ENCODE measurements at regions not wholly inside any gene's neighbourhood (a gene's known extent, or its start where the extent isn't known, plus 50 kb on each side); places are given as distances from the start of the nearest gene placed in this dataset.
"Not testable (repeated sequence)": the region's sequence is repeated elsewhere in the genome, so short reads cannot be mapped to it uniquely, and the experiment has no call there.

GRCh38 chr2:17460371-17461086, 57.7 kb downstream of the RAD51AP2 start:
- no peak for DNase-seq

DNA sequence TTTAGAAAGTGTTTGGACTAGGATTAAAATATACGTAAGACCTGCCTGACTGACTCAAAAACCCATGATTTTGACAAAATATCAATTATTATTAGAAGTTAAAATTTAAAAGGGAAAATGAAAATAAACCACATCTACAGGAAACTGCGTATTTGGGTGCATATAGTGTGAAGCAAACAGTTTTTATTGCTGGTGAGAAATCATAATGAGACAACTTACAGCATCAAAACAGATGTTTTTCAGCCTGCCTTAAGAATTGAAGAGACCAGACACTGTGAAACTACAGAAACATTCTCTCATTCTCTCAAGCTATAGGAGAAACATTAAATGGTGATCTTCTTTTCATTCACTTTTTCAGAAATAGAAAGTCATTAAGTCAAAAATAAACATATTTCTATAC, 62.9 kb downstream of the RAD51AP2 start:
- DNase-seq = no peak

DNA sequence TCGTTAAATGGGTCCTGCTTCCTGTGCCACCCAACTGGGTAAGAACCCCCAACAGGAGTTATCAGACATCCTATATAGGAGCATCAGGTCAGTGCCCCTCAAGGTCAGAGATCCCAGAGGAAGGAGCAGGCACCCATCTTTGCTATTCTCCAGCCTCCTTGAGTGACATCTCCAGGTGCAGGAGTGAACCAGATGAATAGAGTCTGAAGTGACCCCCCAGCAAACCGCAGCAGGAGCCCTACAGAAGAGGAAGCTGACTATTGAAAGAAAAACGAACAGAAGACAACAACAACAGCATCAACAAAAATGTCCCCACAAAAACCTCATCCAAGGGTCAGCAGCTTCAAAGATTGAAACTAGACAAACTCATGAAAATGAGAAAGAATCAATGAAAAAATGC, 72.0 kb downstream of the RAD51AP2 start:
- DNase-seq = not testable (repeated sequence)

DNA sequence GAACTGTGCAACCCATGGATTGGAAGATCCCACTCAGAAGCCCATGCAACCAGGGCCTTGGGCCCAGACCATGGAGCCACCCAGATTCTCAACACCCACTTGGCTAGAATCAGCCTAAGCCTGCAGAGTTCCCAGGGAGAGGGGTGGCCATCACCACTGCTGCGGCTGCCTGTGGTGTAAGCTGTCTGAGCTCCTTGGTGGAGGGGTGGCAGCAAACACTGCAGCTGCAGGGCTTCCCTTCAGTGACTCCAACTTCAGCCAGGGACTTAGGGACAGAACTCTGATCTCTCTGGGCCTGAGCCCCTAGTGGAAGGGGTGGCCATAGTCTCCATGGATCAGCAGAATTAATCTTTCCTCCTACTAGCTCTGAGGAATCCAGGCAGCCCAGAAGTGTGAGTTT, 72.5 kb downstream of the RAD51AP2 start:
- DNase-seq = no peak

DNA sequence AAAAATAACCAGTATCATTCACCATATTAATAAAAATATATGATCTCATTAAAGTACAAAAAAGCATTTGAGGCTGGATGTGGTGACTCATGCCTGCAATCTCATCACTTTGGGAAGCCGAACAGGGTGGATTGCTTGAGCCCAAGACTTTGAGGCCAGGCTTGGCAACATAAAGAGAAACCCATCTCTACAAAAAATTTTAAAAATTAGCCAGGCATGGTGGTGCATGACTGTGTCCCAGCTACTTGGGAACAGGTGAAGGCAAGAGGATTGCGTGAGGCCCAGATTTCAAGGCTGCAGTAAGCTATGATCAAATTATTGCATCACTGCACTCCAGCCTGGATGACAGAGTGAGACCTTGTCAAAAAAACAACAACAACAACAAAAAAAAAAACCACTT, 75.9 kb downstream of the RAD51AP2 start:
- no peak for DNase-seq

- no peak for DNase-seq
Observed at GRCh38 chr2:17441790-17442189, 76.5 kb downstream of the RAD51AP2 start.

DNA sequence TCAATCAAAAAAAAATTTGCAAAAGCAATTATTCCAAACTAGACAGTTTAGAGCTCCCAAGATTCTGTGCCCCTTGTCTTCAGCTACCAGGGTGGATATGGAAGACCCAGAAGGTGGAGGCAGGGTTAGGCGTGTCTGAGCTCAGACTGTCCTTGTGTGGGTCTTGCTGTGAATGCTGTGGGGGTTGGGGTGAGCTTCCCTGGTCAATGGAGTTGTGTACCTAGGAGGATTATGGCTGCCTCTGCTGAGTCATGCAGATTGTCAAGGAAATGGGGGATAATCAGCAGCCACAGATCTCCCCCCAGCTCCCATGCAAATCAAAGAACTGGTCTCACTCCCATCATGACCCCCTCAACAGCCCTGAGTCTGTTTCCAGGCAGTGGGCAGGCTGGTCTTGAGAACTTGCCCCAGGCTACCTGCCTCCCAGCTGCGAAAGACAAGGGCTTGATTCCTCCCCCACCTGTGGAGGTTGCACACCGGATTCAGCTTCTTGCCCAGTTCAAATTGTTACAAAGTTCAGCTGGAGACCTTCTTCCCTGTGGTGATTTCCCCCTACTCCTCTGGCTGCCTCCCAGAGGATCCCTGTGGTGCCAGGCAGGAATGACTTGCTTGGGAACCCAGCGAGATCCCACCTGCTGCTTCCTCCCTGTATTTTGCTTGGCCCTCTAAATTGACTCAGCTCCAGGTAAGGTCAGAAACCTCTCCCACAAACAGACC, 77.0 kb downstream of the RAD51AP2 start:
- no peak for DNase-seq

DNA sequence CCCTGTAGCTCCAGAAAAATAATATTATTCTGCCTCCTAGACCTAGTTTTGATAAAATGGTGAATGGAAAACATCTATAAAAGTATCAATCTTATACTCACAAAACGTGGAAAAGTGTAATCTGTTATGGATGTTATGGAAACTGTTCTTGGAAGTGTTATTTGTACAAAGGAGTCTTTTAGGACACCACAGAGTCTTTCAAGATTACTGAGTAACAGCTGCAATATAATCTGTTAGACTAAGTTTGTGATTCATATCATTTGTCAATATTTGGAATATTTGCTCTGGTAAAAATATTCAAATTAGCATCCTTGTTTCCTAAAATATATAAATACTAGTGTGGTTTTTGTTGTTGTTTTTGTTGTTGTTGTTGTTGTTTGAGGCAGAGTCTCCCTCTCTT, 87.9 kb downstream of the RAD51AP2 start:
- DNase-seq = no peak

DNA sequence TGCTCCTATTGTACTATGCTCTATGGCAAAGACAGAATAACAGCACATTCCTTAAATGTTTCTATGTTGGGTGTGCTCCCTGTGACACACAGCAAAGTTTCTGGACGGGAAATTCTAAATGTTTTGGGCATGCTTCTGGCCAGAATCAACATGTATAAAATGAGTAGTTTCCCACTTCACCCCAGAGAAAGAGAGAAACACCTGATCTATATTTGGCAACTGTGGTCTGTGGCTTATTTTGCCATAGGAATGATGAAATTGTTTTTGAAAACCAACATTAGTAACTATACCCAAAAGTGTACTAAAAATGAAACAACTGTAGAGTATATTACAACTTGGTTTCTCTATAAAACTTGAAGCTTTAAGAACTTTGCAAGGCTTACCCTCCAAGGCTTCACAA, 89.1 kb downstream of the RAD51AP2 start:
- no peak for DNase-seq

GRCh38 chr2:17427401-17427800, 90.8 kb downstream of the RAD51AP2 start:
- no peak for DNase-seq

- DNase-seq = no peak
Observed at GRCh38 chr2:17426743-17427142, 91.5 kb downstream of the RAD51AP2 start.

DNA sequence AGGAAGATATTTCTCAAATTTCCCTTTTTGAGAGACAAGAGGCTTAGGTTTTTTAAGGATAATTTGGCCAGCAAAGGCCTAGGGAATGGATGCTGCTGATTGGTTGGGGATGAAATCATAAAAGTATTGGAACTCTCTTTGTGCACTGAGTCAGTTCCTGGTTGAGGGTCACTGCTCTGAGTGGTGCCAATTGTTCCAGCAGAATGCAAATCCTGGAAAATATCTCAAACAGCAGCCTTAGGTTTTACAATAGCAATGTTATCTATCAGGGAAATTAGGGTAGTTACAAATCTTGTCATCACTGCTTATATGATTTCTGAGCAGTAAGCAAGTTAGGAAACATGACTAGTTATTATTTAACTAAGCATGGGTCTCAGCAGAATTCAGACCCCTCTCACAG, 96.2 kb downstream of the RAD51AP2 start:
- DNase-seq = no peak

DNA sequence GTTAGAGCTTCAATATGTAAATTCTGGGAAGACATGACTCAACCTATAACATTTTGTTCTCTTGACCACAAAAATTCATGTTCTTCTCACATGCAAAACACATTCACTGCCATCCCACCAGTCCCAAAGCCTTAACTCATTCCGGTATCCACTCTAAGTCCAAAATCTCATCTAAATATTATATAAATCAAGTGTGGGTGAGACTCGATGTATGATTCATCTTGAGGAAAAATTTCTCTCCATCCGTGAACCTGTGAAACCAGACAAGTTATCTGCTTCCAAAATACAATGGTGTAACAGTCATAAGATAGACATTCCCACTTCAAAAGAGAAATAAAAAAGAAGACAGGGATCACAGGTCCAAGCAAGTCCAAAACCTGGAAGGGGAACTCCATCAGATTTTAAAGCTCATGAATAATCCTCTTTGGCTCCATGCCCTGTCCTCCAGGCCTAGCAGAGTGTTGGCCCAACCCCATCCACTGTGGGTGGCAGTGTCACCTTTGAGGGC, 101.3 kb downstream of the RAD51AP2 start:
- DNase-seq = no peak

DNA sequence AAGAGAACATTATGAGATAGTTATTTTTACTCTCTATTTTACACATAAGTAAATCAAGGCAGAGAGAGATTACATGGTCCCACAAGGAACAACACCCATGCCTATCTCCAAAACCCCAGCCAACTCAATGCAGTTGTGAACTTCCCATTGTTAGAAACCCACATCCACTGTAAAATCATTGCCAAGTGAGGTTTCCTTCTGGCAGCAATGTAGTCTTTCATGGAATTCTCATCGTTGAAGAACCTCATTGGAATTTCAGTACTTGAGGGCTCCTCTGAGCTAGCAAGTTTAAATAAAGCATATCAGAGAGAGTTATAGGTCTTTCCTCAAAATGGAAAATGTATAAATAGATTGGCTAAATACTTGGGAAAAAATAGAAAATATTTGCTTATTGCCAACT, 105.2 kb downstream of the RAD51AP2 start:
- DNase-seq = no peak

GRCh38 chr2:17401096-17401495, 117.1 kb downstream of the RAD51AP2 start:
- DNase-seq = no peak

- DNase-seq = no peak
Observed at GRCh38 chr2:17398770-17399169, 119.5 kb downstream of the RAD51AP2 start.

- no peak for DNase-seq
Observed at GRCh38 chr2:17388798-17389197, 129.4 kb downstream of the RAD51AP2 start.

GRCh38 chr2:17387591-17387990, 130.6 kb downstream of the RAD51AP2 start:
- no peak for DNase-seq

- no peak for DNase-seq
Observed at GRCh38 chr2:17386771-17387170, 131.5 kb downstream of the RAD51AP2 start.

- no peak for DNase-seq
Observed at GRCh38 chr2:17380003-17380402, 138.2 kb downstream of the RAD51AP2 start.

- DNase-seq = no peak
Observed at GRCh38 chr2:17375262-17375661, 143.0 kb downstream of the RAD51AP2 start.

- no peak for DNase-seq
Observed at GRCh38 chr2:17373741-17374140, 144.5 kb downstream of the RAD51AP2 start.

GRCh38 chr2:17373041-17373440, 145.2 kb downstream of the RAD51AP2 start:
- DNase-seq = no peak

DNA sequence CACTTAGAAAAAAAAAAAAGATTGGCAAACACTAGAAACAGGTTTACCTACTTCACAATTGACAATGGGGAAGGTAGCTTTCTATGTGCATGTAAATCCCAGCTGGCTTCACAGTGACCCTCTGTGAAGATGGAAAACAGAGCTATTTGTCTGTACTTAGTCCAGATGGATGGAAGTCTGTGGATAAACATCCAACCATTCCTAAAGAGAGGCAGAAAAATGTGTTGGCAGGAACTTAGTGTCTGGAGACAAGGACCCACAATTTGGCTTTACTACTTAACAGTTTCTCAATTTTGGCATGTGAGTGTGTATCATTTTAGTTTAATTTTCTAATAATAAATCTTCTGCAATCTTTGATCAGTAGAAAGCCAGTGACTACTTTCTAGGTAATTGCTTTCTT, 154.4 kb downstream of the RAD51AP2 start:
- no peak for DNase-seq

All from dermis blood vessel endothelial cell (primary cell).